GM12891 (cell line): ENCODE measurements at regions not wholly inside any gene's neighbourhood (a gene's known extent, or its start where the extent isn't known, plus 50 kb on each side); places are given as distances from the start of the nearest gene placed in this dataset.
"Not testable (repeated sequence)": the region's sequence is repeated elsewhere in the genome, so short reads cannot be mapped to it uniquely, and the experiment has no call there.

ENCODE experiments used
- PAX5 ChIP-seq: IDR thresholded peaks from 2 replicates; pipeline ENCODE4 v1.6.1; 2011; ENCODE audit warnings: low read length, moderate library complexity, mild to moderate bottlenecking; ENCODE audit not compliant: insufficient read depth, severe bottlenecking
- POLR2A ChIP-seq: IDR thresholded peaks from 2 replicates; pipeline ENCODE4 v1.6.1; 2011; ENCODE audit warnings: low read depth, low read length, control low read depth
- POLR2AphosphoS5 ChIP-seq: IDR thresholded peaks from 2 replicates; pipeline ENCODE4 v1.6.1; 2011; ENCODE audit warnings: low read depth, low read length, control low read depth

- not testable (repeated sequence) for TF ChIP-seq POLR2A, POLR2AphosphoS5, PAX5
Observed at GRCh38 chr1:243049716-243050115, 205.4 kb downstream of the CEP170 start.
